Suprapubic skin (tissue), 4 donors: ENCODE measurements at regions not wholly inside any gene's neighbourhood (a gene's known extent, or its start where the extent isn't known, plus 50 kb on each side); places are given as distances from the start of the nearest gene placed in this dataset.

Source experiments
- CTCF ChIP-seq, 2 donors: fragments of 200-600 bp in 1 of 2; fragments of 450-650 bp in 1 of 2; sonication (generic) in 1 of 2; IDR thresholded peaks; one replicate each; pipeline ENCODE4 v1.5.1; 2016 to 2019; ENCODE audit warnings: antibody characterized with exemption in 2 of 2, mild to moderate bottlenecking in 1 of 2, moderate library complexity in 1 of 2
- EP300 ChIP-seq: sonication (generic); formaldehyde crosslinking; IDR thresholded peaks from one replicate; pipeline ENCODE4 v1.6.1; 2017; ENCODE audit warnings: antibody characterized with exemption
- POLR2A ChIP-seq, 2 donors: fragments of 450-650 bp; IDR thresholded peaks; one replicate each; pipeline ENCODE4 v1.6.1; 2017; ENCODE audit warnings: antibody characterized with exemption in 2 of 2, mild to moderate bottlenecking in 2 of 2, moderate library complexity in 2 of 2
- POLR2AphosphoS5 ChIP-seq, 3 donors: sonication (generic); formaldehyde crosslinking; IDR thresholded peaks; one replicate each; pipeline ENCODE4 v1.6.1; 2017; ENCODE audit warnings: antibody characterized with exemption in 3 of 3

DNA sequence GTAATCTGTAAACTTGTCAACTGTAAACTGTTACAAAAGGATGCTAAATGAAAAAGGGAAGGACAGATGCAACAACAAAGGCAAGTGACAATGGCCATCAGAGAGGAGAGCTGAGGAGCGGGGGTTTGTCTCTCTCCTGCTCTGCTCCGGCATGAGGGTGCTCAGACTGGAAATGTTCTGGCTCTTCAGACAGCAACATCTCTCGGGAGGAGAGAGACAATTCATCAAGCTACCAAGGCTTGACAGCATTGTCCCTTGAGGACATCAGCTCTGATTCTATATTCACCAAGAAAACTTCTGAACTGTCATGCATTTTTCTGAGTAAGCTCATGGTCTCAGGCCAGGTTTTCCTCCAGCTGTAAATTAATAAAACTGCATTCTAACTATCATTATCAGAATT, 408.2 kb downstream of the IGSF11 start:
- TF ChIP-seq CTCF (IDR thresholded peaks at IDR 0.05) (no peak), POLR2A (IDR thresholded peaks at IDR 0.05) (no peak), POLR2AphosphoS5 (IDR thresholded peaks at IDR 0.05) (no peak), EP300 (no peak)
